Activated naive CD4-positive, alpha-beta T cell treated with anti-CD3 and anti-CD28 coated beads, Interleukin-2, amount 10 ng/mL, durations not matched to agents 7 days and 5 days (primary cell): ENCODE measurements at regions not wholly inside any gene's neighbourhood (a gene's known extent, or its start where the extent isn't known, plus 50 kb on each side); places are given as distances from the start of the nearest gene placed in this dataset.
"Not testable (repeated sequence)": the region's sequence is repeated elsewhere in the genome, so short reads cannot be mapped to it uniquely, and the experiment has no call there.

Experiments
- CTCF ChIA-PET: fragments of 350-600 bp; sonication (Branson Sonifier 250); formaldehyde crosslinking; loops from one replicate; lab custom pipeline; 2021; ENCODE audit warnings: antibody characterized with exemption; lab: Charles Lee
- DNase-seq: peaks from one replicate; pipeline ENCODE4 v3.0.0-alpha.2; 2020
- H3K27ac Mint-ChIP-seq: one replicate; pipeline ENCODE4 v1.8.0; 2021; ENCODE audit warnings: mild to moderate bottlenecking, moderate library complexity, mixed read lengths
- H3K27me3 Mint-ChIP-seq: one replicate; pipeline ENCODE4 v1.8.0; 2021; ENCODE audit warnings: mild to moderate bottlenecking, mixed read lengths
- H3K36me3 Mint-ChIP-seq: one replicate; pipeline ENCODE4 v1.8.0; 2021; ENCODE audit warnings: mixed read lengths
- H3K4me1 Mint-ChIP-seq: one replicate; pipeline ENCODE4 v1.8.0; 2021; ENCODE audit warnings: mixed read lengths
- H3K4me3 Mint-ChIP-seq: one replicate; pipeline ENCODE4 v1.8.0; 2021; ENCODE audit warnings: mild to moderate bottlenecking, moderate library complexity, mixed read lengths
- H3K9me3 Mint-ChIP-seq: one replicate; pipeline ENCODE4 v1.8.0; 2021; ENCODE audit warnings: mixed read lengths

DNA sequence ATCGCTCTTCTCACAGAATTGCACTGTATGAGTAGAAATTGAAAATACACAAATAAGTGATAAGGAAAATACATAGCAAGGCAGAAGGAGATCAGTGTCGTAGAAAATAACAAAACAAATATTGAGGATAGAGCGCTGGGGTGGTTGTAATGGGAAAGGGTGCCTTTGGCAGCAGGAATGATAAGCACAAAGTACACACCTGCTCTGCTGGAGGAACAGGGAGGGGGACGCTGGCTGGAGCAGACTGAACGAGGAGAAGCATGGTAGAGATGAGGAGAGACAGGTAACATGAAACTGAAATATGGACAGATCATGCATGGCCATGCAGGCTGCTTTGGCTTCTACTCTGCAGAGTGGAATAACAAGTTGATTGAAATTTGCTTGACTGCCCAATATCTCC lies 181.2 kb upstream of the FSHR start:
- Mint-ChIP-seq H3K9me3 (no peaks in the 10 kb centered on the region), H3K36me3 (no peaks in the 10 kb centered on the region), H3K4me3 (no peak overlapping the region), H3K27me3 (no peaks in the 10 kb centered on the region), H3K4me1 (no peaks in the 10 kb centered on the region), H3K27ac (no peak overlapping the region)
- no peak for DNase-seq
- CTCF ChIA-PET, result no interaction called here

DNA sequence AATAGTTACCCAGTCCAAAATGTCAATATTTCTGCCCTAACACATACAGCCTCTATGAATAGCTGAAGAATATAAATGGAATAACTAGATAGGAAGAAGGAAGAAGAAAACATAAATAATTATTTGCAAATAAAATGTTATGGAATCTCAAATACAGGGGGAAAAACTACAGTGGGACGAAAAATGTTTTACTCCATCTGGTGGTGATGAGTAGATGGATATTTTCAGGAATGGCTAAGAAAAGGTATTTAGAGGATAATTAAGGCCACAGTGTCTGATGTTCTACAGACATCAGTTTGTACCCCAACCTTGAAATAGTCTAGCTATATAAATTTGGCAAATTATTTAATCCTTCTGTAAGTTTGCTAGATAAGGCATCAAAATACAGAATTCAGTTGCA lies 178.1 kb upstream of the FSHR start:
- Mint-ChIP-seq H3K9me3 (no peaks in the 10 kb centered on the region), H3K4me3 (no peak overlapping the region), H3K27ac (no peak overlapping the region), H3K36me3 (no peaks in the 10 kb centered on the region), H3K4me1 (no peaks in the 10 kb centered on the region), H3K27me3 (no peaks in the 10 kb centered on the region)
- CTCF ChIA-PET, result interaction anchor here (0.6 kb wide), 1 partner anchor 732 kb away, joined by 4 read pairs; no protein-coding TSS in a partner anchor
- DNase-seq, result no peak

DNA sequence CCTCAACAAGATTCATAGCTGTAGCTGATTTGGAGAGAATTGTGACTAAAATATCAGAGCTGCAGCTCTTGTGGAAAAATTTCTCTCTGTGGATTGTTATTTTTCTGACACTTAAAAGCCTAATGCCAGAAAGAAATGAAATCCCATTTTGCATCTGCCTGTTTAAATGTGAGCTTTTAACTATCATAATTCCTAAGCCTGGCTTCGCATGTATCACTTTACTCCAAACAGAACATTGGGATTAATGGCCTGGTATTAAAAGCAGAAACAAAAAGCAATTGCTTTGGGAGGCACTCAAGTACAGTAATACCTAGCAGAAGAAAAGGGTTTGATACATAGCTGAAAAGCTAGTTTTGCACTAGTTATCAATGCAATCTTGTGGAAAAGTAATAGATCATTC lies 164.2 kb upstream of the FSHR start:
- Mint-ChIP-seq H3K27me3 (no peaks in the 10 kb centered on the region), H3K4me3 (no peak overlapping the region), H3K9me3 (peaks cover 5% of the 10 kb centered on the region), H3K36me3 (no peaks in the 10 kb centered on the region), H3K4me1 (no peaks in the 10 kb centered on the region), H3K27ac (no peak overlapping the region)
- DNase-seq, result no peak
- CTCF ChIA-PET, result no interaction called here

DNA sequence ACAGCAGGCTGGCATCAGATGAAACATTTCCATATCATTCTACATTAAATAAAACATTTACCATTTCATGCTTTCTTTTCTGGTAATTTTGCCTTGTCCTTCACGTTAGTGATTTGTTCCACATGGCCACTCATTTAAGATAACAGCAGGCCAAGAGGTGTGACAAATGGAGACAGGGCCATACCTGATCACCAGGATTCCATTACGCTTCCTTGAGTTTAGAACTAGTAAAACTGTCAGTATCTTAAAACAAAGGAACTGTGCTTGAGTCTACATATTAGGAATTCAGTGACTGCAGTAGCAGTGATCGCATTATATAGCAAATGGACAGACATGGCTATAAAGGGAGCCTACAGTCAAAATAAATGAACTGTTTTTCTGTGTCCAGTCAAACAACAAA lies 155.1 kb upstream of the FSHR start:
- H3K27ac Mint-ChIP-seq, result no peak overlapping the region
- no peak for DNase-seq
- H3K27me3 Mint-ChIP-seq, result no peaks in the 10 kb centered on the region
- CTCF ChIA-PET, result interaction anchor here (0.6 kb wide), 1 partner anchor 142 kb away, joined by 3 read pairs; no protein-coding TSS in a partner anchor
- no peak overlapping the region for H3K4me3 Mint-ChIP-seq
- H3K9me3 Mint-ChIP-seq, result peaks cover 4% of the 10 kb centered on the region
- no peaks in the 10 kb centered on the region for H3K4me1 Mint-ChIP-seq
- no peaks in the 10 kb centered on the region for H3K36me3 Mint-ChIP-seq

DNA sequence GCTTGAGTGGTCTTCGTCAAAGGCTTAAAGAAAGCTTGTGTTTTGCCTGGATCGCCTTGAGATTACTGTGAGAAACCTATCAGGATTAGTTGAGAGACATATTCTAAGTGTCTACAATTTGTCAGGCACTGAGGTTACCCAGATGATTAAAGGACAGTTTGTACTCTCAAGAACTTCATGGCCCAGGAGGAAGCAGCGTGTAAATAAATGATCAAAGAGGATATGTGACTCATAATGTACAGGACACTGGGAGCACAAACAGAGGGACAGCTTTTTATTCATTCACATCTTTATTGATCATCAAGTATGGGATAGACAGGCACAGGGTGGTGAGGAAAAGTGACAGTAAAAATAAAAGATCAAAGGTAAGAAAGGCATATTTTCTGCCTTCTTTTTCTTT lies 152.6 kb upstream of the FSHR start:
- H3K4me3 Mint-ChIP-seq, result no peak overlapping the region
- DNase-seq, result no peak
- H3K36me3 Mint-ChIP-seq, result no peaks in the 10 kb centered on the region
- H3K27ac Mint-ChIP-seq, result no peak overlapping the region
- CTCF ChIA-PET, result no interaction called here
- no peaks in the 10 kb centered on the region for H3K27me3 Mint-ChIP-seq
- H3K9me3 Mint-ChIP-seq, result peaks cover 10% of the 10 kb centered on the region
- H3K4me1 Mint-ChIP-seq, result no peaks in the 10 kb centered on the region

DNA sequence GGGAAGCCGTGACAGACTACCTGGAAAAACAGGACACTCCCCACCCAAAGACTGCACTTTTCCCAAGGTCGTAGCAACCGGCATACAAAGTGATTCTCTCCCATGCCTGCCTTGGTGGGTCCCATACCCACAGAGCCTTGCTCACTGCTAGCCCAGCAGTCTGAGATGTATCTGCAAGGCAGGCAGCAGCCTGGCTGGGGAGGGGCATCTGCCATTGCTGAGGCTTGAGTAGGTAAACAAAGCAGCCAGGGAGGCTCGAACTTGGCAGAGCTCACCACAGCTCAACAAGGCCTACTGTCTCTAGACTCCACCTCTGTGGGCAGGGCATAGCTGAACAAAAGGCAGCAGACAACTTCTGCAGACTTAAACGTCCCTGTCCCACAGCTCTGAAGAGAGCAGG lies 144.4 kb upstream of the FSHR start:
- H3K4me3 Mint-ChIP-seq, H3K27me3 Mint-ChIP-seq, DNase-seq, CTCF ChIA-PET, H3K9me3 Mint-ChIP-seq, H3K27ac Mint-ChIP-seq, H3K4me1 Mint-ChIP-seq, H3K36me3 Mint-ChIP-seq: not testable (repeated sequence)

DNA sequence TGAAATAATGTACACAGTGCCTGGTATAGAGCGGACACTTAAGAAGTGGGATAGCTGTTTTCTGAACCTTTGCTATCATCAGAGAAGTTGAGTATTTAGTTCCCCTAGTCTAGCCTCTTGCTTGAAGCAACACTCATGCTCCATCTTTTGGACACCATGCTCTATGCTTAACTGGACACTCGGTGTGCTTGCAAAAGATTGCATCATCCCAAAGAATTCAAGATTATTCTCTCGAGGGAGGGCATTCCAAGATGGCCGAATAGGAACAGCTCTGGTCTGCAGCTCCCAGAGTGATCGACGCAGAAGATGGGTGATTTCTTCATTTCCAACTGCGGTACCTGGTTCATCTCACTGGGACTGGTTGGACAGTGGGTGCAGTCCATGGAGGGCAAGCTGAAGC lies 143.9 kb upstream of the FSHR start:
- DNase-seq, result no peak
- H3K27me3 Mint-ChIP-seq, result no peaks in the 10 kb centered on the region
- no peak overlapping the region for H3K4me3 Mint-ChIP-seq
- H3K4me1 Mint-ChIP-seq, result no peaks in the 10 kb centered on the region
- H3K36me3 Mint-ChIP-seq, result no peaks in the 10 kb centered on the region
- peaks cover 8% of the 10 kb centered on the region for H3K9me3 Mint-ChIP-seq
- H3K27ac Mint-ChIP-seq, result no peak overlapping the region
- CTCF ChIA-PET, result no interaction called here

DNA sequence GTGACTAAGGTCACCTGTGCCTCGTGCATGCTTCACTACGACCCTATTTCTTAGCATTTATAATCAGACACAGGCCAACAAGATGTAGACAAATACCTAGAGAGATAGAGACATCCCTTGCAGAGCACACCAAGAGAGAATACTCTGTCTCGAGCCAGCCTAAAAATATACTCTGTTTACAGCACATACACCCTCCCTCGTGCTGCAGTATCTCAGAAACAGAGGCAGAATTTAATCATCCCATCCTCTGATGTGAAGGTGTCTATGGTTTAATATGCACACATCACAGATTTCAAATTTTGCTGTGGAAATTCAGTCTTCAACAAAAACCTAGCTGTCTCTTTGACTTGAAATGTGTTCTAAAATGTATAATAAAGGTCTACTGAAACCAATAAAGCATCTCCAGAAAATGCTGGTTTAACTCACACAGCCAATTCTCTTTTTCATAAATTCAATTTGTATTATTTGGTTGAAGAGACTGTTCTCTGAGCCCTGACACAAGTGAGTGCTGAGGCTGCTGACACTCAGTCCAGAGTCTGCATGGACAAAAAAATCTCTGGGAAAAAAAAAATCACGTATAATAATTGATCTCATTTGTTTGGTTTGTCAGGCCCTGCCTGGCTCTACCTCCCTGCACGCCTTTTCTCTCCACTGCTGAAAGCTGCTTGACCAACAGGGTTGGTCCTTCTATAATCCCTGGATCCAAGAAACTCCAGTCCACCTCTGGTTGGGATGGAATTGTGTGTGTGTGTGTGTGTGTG lies 142.0 kb upstream of the FSHR start:
- Mint-ChIP-seq H3K27ac (no peak overlapping the region), H3K36me3 (no peaks in the 10 kb centered on the region), H3K27me3 (no peaks in the 10 kb centered on the region), H3K4me1 (no peaks in the 10 kb centered on the region), H3K4me3 (no peak overlapping the region), H3K9me3 (peaks cover 8% of the 10 kb centered on the region)
- CTCF ChIA-PET, result no interaction called here
- DNase-seq, result no peak

DNA sequence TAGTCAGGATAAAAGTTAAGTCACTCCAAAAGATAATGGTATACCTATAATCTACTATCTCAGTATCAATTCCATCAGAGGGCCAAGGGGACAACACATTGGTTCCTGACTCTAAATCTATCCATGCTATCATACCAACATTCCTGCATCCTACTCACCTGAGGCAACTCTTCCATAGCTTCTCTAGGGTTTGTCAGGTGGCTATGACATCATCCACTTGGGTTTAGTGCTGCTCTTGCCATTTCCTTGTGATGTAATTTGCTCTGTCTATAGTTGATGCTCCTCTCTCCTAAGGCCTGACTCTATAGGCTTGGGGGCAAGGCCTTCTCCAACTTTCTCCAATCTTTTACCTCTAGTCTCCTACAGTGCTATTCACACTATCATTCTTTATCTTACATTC lies 139.9 kb upstream of the FSHR start:
- H3K27ac Mint-ChIP-seq, result no peak overlapping the region
- H3K36me3 Mint-ChIP-seq, result no peaks in the 10 kb centered on the region
- H3K4me1 Mint-ChIP-seq, result no peaks in the 10 kb centered on the region
- H3K4me3 Mint-ChIP-seq, result no peak overlapping the region
- no peaks in the 10 kb centered on the region for H3K27me3 Mint-ChIP-seq
- H3K9me3 Mint-ChIP-seq, result peaks cover 3% of the 10 kb centered on the region
- DNase-seq, result no peak
- CTCF ChIA-PET, result no interaction called here

DNA sequence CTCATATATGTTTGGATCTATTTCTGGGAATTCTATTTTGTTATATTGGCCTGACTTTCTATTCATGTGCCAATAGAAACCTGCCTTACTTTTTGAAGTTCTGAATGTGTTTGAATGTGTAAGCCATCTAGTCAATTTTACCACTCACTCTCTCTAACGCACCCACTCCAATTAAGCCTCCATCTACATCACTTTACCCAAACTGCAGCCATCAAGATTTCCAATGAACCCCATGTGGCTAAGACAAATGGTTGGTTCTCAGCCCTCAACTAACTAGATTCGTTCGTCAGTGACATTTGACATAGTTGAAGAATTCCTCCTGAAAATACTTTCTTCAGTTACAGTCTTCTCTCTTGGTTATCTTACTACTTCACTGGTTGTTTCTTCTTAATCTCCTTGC lies 137.3 kb upstream of the FSHR start:
- CTCF ChIA-PET, result no interaction called here
- Mint-ChIP-seq H3K9me3 (peaks cover 3% of the 10 kb centered on the region), H3K27me3 (no peaks in the 10 kb centered on the region), H3K4me3 (no peak overlapping the region), H3K36me3 (no peaks in the 10 kb centered on the region), H3K27ac (no peak overlapping the region), H3K4me1 (no peaks in the 10 kb centered on the region)
- no peak for DNase-seq

DNA sequence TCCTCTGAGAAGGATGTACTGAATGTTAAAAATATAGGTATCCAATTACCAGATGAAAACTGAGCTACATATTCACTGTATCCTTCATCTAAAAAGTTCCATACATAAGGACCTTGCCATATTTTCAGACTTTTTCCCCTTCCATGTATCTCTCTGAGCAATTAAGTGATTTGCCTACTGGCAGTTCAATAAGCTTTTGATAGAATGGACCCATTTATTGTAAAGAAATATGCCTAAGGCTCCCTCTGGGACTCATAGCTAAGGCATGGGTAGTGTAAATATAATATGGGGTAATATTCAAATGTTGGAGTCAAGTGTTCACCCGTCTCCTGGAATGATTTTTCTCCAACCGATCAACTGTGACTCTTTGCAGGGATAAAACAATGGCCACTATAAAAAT lies 135.4 kb upstream of the FSHR start:
- no peaks in the 10 kb centered on the region for H3K27me3 Mint-ChIP-seq
- H3K36me3 Mint-ChIP-seq, result no peaks in the 10 kb centered on the region
- no peak overlapping the region for H3K27ac Mint-ChIP-seq
- H3K9me3 Mint-ChIP-seq, result peaks cover 3% of the 10 kb centered on the region
- CTCF ChIA-PET, result no interaction called here
- DNase-seq, result no peak
- H3K4me1 Mint-ChIP-seq, result no peaks in the 10 kb centered on the region
- no peak overlapping the region for H3K4me3 Mint-ChIP-seq

DNA sequence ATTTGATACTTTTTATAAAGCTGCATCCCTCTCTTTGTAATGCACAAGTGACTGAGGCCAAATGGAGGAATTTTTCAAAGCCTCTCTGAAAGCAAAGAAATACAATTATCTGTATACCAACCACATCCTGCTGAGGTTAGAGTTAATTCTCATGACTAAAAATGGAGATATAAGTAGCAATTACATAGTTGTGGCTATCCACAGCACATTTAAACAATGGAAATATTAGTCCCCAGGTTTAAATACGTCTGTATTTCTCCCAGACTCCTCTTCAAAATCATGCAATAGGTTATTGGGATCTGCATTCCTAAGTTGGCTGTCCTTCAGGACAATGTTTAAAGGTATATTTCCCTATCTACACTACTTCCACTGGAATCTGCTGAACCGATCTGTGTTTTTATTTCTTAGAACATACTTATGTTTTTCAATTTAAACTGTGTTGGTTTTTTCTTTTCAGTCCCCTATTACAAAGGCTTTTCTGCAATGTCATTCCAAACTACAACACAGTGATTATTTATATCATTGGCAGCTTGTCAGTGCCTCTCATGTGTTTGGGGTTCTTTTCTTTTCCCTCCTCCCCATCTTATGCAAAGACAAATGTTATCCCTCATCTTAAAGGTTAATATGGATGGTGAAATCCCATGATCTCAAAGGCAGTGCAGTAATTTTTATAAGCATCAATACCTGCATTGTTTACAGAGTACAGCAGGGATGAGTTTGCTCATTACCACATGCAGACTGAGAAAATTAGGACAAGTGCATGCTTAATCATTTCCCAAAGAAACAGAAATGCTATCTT lies 134.8 kb upstream of the FSHR start:
- Mint-ChIP-seq H3K36me3 (no peaks in the 10 kb centered on the region), H3K9me3 (peaks cover 3% of the 10 kb centered on the region), H3K4me1 (no peaks in the 10 kb centered on the region), H3K27ac (no peak overlapping the region), H3K27me3 (no peaks in the 10 kb centered on the region), H3K4me3 (no peak overlapping the region)
- CTCF ChIA-PET, result no interaction called here
- DNase-seq, result no peak

DNA sequence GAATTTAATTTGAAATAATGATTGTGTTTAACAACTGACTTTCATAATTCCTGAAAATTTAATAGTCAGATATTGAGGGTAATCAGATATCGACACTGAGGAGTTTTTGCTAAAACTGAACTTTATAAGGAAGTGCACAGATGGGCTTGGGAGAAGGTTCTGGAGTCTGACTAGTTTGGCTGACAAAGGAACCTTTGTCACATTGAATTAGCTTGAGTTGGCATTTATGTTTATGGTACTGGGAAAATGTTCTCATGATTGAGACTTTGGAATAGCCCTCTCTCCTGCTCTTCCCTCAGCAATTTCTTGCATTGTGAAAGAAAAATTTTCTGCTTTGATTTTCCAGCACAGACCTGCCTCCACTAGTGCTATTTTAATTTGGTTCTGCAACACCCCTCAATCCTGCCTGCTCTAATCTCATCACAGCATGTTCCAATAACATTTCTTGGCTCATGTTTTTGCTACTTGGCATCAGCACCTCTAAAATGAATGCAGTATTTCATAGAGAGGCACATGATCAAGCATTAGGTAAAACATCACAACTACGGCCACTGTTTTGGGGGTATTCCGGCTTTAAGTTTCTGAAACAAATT lies 133.9 kb upstream of the FSHR start:
- Mint-ChIP-seq H3K9me3 (peaks cover 3% of the 10 kb centered on the region), H3K4me3 (no peak overlapping the region), H3K4me1 (no peaks in the 10 kb centered on the region), H3K27me3 (no peaks in the 10 kb centered on the region), H3K36me3 (no peaks in the 10 kb centered on the region), H3K27ac (no peak overlapping the region)
- CTCF ChIA-PET, result no interaction called here
- no peak for DNase-seq

DNA sequence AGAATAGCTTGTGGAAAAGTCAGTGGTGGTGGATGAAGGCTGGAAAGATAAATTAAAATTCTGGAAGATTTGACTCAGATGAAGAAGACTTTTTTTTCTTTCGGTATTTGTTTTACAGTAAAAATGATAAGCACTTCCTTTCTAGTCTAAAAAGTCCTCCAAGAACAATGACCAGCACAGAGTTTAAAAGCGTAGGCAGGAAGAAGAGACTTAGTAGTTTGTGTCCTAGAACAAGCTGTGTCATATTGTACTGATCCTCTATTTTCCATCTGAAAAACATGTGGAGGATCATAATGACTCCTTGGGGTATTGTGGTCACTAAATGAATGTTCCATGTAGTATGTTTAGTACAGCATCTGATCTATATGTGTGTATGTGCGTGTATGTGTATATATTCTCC lies 132.4 kb upstream of the FSHR start:
- Mint-ChIP-seq H3K4me3 (no peak overlapping the region), H3K27me3 (no peaks in the 10 kb centered on the region), H3K4me1 (no peaks in the 10 kb centered on the region), H3K9me3 (peaks cover 2% of the 10 kb centered on the region), H3K36me3 (no peaks in the 10 kb centered on the region), H3K27ac (no peak overlapping the region)
- DNase-seq, result no peak
- CTCF ChIA-PET, result no interaction called here

DNA sequence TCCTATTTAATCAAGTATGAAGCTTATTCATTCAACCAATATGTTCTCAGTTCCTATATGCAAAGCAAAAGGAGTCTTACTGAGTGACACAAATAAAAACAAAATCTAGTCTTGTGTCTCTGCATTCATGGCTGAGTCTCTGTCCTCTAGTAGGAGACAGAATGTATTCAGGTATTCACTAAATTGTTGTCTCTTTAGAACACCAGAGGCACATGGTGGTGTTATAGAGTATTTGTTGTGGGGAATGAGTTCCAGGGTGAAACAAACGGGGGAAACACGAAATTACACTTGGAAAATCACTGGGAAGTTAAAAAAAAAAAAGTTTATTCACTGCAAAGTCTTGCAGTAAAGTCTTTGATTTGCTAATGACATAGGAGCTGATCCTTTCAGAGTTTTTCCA lies 131.7 kb upstream of the FSHR start:
- Mint-ChIP-seq H3K36me3 (no peaks in the 10 kb centered on the region), H3K4me1 (no peaks in the 10 kb centered on the region), H3K27me3 (no peaks in the 10 kb centered on the region), H3K4me3 (no peak overlapping the region), H3K27ac (no peak overlapping the region), H3K9me3 (peaks cover 2% of the 10 kb centered on the region)
- no peak for DNase-seq
- CTCF ChIA-PET, result no interaction called here
